Left kidney (tissue), 1 donor: ENCODE measurements at regions not wholly inside any gene's neighbourhood (a gene's known extent, or its start where the extent isn't known, plus 50 kb on each side); places are given as distances from the start of the nearest gene placed in this dataset.
"Not testable (repeated sequence)": the region's sequence is repeated elsewhere in the genome, so short reads cannot be mapped to it uniquely, and the experiment has no call there.

Source experiments
- DNase-seq: peaks from one replicate; pipeline ENCODE4 v3.0.0-alpha.2; 2013

DNA sequence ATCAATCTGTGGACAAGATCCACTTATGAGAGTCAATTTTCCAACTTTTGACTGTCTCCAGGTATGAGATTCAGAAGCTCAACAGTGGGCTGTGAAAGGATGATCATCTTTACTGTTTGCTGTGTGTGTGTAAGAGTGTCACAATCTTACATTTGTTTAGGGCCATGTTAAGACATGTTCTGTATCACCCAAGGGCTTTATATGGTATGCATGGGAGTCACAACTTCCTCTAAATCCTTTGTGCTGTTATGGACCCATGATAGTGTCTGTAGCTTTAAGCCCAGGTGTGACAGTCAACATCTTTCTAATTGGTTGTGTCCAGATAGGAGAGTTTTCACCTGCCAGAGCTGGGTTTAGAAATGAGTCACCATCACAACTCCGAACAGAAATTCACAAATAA lies 70.2 kb downstream of the ZNF726 start:
- not testable (repeated sequence) for DNase-seq

GRCh38 chr19:23986623-23987022 lies 71.9 kb downstream of the ZNF726 start:
- DNase-seq, result no peak

DNA sequence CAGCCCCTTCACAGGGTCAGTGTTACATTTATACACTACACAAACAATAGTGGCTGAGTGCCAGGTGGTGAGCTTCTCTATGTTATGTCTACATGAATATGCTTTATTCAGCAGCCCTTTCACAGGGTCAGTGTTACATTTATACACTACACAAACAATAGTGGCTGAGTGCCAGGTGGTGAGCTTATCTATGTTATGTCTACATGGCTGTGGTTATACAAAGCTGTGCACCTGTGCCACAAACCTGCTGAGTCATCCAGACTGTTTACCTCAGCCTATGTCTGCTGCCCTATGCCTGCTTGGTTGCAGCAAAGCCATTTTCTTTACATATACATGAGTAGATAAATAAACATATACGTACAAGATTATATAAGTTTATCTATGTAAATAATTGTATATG lies 76.5 kb downstream of the ZNF726 start:
- DNase-seq, result no peak

GRCh38 chr19:23992348-23992747 lies 77.7 kb downstream of the ZNF726 start:
- DNase-seq, result no peak

DNA sequence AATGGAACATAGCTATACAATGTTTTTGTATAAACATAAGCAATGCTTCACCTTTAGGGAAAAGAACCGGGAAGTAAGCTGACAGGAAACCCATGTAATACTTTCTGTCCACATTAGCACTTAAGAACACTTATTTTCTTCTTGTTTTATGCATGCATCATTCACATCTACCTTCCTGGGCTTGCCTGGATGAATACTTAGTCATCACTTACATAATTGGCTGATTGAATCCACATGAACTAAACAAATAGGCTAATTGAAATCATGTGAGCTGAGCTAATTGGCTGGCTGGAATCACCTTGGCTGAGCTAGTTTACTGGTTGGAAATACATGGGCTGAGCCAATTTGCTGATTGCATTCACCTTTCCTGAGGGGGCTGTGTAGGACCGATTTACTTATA lies 78.8 kb downstream of the ZNF726 start:
- DNase-seq, result no peak

- DNase-seq, result no peak
Measured at GRCh38 chr19:23996549-23996948, 81.9 kb downstream of the ZNF726 start.

DNA sequence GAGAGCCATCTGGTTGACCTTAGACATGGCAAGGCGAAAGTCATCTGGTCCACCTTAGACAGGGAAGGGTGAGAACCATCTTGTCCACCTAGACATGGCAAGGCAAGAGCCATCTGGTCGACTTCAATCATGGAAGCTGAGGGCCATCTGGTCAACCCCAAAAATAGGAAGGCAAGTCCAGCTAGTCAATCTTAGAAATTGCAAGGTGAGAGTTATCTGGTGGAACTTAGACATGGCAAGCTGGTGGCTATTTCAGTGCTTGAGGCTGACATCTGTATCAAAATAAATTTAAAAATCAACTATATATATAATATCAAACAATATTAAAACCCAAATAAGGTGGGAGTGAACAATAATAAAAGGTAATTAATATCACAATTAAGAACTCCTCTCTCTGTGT lies 83.9 kb downstream of the ZNF726 start:
- DNase-seq, result no peak

DNA sequence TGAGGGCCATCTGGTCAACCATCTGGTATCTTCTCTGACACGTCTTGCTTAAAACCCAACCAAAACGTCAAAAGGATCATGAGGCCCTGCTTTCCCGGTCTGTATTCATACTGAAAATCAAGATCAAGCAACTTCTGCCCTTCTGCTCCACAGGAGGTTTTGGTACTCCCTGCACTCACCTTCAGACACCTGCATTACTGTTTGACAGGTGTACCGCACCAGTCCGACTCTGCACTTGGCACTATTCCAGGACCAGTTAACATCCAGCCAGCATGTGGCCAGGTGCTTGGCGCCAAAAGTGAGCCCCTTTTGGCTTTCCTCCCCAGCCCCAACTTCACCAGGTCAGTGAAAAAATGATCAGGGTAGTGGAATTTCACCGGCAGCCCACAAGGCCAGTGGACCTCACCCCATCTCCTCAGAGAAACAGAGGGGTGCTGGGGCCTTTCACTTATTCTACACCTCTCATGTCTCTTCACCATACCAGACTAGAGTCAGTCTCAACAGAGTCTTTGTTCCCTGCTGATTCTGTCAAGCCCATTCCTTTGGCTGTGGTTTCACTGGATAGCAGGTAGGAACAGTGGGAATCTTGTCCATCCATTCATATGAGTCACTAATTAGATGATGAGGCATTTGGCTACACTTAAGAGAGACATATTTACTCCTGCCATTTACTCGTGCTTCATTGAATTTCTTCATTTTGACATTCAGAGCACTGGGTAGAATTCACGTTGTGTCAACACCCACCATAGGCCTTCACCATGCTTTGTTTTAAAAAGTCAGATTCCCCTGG lies 85.3 kb downstream of the ZNF726 start:
- no peak for DNase-seq

DNA sequence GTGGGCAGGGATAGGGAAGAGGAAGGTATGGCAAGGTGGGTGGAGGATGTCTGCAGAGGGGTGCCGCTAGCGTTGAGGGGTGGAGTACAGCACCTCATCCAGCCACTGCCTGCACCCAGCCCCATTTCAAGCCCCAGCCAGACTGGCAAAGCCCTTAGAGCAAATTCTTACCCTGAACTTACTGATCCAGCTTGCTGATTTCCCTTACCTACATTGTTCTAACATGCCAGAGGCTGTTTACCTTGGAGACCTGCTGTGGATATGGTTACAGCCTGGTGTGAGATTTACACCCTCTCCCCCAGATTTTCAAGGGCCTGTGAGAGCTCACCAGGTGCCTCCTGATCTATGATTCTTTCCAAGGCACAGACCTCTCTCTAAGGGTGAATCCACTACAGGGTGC lies 86.0 kb downstream of the ZNF726 start:
- DNase-seq, result no peak

- DNase-seq, result no peak
Measured at GRCh38 chr19:24002256-24002945, 84.6 kb upstream of the ZNF254 start.

DNA sequence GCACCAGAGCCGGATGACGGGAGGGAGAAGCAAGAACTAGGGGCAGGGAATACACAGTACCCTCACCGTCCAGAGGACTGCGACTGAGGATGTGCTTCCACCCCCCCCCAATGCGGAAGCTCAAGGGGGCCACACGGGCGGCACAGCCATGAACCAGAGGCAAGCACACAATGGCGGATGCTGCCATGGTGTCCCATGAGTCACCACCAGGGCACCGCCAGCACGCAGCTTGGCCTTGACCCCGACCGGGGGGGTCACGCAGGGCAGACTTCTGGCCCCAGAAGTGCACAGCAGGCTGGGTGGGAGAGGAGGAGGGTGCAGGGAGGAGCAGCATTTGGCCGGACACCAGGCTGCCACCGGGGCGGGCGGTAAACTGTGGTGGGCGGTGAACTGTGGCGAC lies 83.5 kb upstream of the ZNF254 start:
- no peak for DNase-seq

DNA sequence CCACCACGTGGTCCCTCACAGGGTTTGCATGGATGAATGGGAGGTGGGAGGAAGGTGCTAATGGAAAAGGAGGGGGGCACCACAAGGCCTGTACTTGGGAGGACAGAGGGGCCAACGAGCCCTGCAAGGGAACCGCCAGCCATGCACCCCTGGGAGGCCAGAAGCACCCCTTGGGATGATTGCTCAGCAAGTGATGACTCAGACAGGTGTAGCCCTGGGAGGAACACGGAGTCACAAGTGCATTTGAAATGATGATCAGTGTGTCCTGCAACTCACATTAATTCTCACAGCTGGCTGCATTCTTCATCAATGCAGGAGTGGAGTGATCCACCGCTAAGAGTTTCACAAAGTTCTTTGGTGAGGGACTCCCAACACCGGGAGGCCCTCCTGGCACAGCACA lies 82.8 kb upstream of the ZNF254 start:
- DNase-seq, result no peak

DNA sequence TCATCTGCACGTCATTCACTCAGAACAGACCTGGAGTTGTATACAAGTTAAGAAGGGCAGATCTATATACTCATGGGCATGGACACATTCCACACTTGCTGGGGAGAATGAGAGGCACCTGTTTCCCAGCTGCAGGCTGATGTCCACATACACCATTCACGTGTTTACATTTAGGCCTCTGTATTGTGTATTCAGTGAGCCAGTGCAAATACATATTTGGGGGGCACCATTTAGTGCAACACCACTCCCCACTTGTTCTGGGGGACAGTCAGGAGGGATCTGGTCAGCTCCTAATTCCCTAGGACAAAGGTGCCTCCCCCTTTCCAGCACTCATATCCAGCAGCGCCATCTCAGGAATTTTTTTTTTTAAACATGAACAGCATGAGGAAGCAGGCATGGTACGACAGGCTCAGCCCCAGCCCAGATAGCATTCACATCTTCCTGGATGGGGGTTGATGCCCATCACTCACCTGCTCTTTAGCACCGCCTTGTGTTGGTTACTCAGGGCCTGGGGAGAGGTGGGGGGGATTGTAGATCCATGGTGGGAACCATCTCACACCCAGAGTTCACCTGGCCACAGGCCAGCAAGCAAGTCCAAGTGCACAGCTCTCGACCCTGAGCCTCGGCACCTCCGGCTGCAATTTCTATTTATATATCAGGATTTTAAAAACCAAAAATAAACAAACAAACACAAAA lies 56.9 kb upstream of the ZNF254 start:
- DNase-seq, result no peak

- DNase-seq, result no peak
Measured at GRCh38 chr19:24032651-24033050, 54.3 kb upstream of the ZNF254 start.

DNA sequence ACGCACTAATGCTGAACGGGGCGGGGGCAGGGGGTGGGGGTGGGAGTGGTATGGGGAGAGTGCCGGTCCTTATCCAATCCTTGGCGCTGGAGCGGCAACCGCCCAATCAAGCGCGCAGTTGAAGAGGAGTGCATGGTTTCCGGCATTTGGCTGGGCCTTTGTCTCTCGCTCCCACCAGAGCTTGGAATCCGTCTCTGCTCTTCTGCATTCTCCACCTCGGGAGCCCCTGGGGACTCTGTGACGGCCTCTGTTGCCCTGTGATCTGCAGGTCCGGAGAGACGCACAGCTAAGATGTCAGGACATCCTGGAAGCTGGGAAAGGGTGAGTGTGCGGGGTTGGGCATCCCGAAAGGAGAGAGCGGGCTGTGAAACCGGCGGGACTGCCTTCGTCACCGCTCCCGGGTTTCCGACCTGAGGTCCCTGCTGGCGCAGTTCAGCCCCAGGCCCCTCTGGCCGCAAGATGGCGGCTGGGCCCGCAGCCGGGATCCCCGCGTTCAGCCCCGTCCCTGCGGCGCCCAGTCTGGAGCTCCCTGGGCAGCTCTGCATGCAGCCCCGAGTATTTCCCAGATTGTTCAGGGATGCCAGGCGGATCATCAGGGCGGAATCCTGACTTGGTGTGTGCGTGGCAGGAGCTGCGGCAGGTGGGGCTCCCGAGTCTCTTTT lies 53.6 kb upstream of the ZNF254 start:
- peak; percentile 93 for DNase-seq

- peak; percentile 57 for DNase-seq
Measured at GRCh38 chr19:24033963-24034342, 53.0 kb upstream of the ZNF254 start.

GRCh38 chr19:24035261-24035880 lies 51.6 kb upstream of the ZNF254 start:
- not testable (repeated sequence) for DNase-seq
